HFF-Myc (cell line): ENCODE measurements at regions not wholly inside any gene's neighbourhood (a gene's known extent, or its start where the extent isn't known, plus 50 kb on each side); places are given as distances from the start of the nearest gene placed in this dataset.

Experiments used
- DNase-seq: peaks from one replicate; pipeline ENCODE4 v3.0.0-alpha.2; 2011; ENCODE audit warnings: low read depth; ENCODE audit errors: extremely low read depth
- H3K4me3 ChIP-seq: replicated peaks from 2 replicates; pipeline ENCODE4 v1.5.1; 2011; ENCODE audit warnings: low read depth, mild to moderate bottlenecking, control low read depth, low read length
- TF ChIP-seq, protein P1 (sequence below): IDR thresholded peaks from 2 replicates; pipeline ENCODE4 v1.5.1; 2012; ENCODE audit warnings: mild to moderate bottlenecking, low read depth, low read length, control low read depth; ENCODE audit errors: missing control alignments

DNA sequence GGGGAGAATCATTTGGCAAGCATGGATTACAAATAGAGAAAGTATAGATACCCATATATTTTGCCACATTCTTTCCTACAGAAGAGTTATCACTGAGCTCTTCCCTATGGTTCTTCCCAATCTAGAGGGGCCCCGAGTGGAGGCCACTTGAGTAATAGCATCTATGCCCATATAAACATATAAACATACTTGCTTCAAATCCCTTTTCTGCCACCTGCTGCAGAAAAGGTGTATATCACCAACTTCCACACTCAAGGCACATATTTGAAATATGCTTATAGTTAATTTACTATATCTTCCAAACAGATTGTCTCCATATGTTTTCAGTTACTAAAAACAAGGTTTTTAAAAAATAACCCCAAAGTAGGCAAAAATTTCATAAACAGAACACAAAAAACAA is 642.8 kb upstream of the DIPK2B start:
- TF ChIP-seq, protein P1, sequence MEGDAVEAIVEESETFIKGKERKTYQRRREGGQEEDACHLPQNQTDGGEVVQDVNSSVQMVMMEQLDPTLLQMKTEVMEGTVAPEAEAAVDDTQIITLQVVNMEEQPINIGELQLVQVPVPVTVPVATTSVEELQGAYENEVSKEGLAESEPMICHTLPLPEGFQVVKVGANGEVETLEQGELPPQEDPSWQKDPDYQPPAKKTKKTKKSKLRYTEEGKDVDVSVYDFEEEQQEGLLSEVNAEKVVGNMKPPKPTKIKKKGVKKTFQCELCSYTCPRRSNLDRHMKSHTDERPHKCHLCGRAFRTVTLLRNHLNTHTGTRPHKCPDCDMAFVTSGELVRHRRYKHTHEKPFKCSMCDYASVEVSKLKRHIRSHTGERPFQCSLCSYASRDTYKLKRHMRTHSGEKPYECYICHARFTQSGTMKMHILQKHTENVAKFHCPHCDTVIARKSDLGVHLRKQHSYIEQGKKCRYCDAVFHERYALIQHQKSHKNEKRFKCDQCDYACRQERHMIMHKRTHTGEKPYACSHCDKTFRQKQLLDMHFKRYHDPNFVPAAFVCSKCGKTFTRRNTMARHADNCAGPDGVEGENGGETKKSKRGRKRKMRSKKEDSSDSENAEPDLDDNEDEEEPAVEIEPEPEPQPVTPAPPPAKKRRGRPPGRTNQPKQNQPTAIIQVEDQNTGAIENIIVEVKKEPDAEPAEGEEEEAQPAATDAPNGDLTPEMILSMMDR = no peak
- no peak overlapping the region for H3K4me3 ChIP-seq
- no peak for DNase-seq

DNA sequence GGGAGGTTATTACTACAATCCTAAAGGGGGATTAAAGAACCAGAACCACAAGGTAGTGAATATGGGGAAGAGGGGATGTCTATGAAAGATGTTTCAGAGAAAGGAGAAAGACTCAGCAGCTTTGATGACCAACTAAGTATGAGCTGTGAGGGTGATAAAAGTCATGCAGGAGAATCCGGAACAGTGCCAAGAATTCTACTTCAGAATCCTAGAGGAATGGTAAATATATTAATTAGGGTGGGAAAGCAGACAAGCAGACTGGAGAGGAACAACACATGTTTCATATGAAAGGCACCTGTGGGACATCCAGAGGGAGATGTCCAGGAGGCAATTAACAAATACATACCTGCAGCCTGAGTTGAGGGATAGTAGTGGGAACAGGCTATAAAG is 642.2 kb upstream of the DIPK2B start:
- H3K4me3 ChIP-seq = no peak overlapping the region
- no peak for DNase-seq
- TF ChIP-seq, protein P1 = no peak

DNA sequence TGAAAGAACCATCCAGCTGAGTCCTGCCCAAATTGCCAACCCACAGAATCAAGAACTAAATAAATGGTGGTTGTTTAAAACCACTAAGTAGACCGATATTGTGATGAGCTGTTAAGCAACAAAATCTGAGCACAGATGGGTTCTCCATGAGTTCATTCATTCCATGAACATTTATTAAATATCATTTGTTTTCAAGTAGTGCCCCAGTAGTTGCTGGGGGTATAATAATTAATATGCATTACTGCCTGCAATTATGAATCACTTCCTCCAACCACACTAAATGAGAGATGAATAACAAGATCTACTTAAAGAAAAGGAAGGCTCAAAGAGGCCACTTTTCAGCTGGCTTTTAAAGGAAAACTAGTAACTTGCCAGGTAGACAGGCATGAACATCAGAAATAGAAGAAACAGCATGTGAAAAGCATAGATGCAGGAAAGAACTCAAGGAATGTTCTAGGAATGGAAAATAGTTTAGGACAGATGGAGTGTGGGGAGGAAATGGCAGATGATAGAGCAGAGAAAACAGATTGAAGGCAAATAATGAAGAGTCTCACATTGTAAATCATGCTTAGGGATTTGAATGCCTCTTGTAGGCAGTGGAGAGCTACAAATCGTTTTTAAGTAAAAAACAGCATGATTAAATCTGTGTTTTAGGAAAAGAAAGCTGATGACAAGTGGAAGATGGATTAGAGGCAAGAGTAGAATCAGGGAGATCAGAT is 641.7 kb upstream of the DIPK2B start:
- DNase-seq = no peak
- H3K4me3 ChIP-seq = no peak overlapping the region
- TF ChIP-seq, protein P1 = no peak

DNA sequence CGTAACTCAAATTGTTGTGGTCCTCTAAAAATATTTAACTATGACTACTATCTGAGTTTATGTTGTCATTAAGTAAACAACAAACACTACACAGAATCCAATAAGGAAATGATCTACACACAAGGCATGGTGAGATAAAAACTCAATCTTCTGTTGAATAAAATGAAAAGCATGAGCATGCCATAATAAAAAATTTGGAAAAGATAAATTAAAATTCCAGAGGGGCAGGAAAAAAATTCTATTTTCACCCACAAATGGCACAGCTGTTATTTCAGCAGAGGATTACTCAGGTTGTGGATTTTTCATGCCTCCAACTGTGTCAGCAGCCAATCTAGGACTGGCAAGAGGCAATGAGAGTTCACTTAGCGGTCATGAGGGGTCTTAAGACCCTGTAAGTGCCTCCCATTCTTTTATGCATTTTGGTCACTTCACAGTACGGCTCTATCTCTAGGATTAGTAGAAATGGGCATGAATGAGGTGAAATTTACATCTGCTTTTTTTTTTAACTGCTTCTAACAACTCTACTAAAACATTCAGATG is 639.8 kb upstream of the DIPK2B start:
- DNase-seq = no peak
- TF ChIP-seq, protein P1 = no peak
- H3K4me3 ChIP-seq = no peak overlapping the region

DNA sequence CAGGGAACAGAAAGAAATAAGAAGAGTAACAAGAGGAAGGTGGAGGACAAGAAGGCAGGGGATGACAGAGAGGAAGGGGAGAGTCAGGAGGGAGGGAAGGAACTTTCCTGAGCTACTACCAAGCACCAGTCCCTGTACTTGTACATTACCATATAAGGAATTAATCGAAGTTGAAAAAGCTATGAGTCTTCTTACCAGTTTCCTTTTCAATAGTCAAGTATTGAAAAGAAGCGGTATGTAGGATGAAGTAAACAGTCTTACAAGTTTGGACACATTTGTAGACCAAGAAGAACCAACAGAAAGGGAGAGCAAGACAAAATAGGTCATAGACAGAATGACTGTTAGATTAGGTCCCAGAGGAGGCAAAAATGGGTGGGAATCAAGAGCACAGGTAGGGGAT is 629.7 kb upstream of the DIPK2B start:
- TF ChIP-seq, protein P1 = no peak
- DNase-seq = no peak

DNA sequence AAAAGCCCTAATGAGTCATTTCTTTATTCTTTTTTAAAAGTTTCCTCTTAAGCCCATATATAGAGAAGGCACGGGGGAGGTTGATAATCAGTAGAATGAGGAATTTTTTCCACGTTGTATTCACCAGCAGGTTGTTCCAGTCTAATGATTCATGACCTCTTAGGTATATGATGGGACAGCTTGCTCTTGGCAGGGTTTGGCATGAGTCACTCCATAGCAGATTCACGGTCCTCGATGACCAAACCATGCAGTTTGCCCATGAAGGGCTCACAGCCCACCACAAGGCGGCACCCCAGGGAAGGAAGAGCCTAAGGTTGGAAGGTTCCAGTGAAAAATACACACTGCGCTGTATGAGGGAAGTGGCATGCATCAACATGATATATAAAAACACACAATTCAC is 623.8 kb upstream of the DIPK2B start:
- DNase-seq = peak; percentile 69
- TF ChIP-seq, protein P1 = peak; percentile 73
- H3K4me3 ChIP-seq = no peak overlapping the region

More for the DNA sequence above, 629.7 kb upstream of the DIPK2B start:
- no peak overlapping the region for H3K4me3 ChIP-seq
